GM19023 (cell line): ENCODE measurements at regions not wholly inside any gene's neighbourhood (a gene's known extent, or its start where the extent isn't known, plus 50 kb on each side); places are given as distances from the start of the nearest gene placed in this dataset.
"Not testable (repeated sequence)": the region's sequence is repeated elsewhere in the genome, so short reads cannot be mapped to it uniquely, and the experiment has no call there.

Experiments used
- ATAC-seq: cut with Tn5 transposase; IDR thresholded peaks from one replicate; pipeline ENCODE4 v1.9.1; 2021; ENCODE audit warnings: mild to moderate bottlenecking, moderate library complexity; ENCODE audit not compliant: unreplicated experiment

GRCh38 chr6:9236443-9236842 lies 801.1 kb upstream of the SLC35B3 start:
- ATAC-seq: no peak

GRCh38 chr6:9233686-9234085 lies 798.3 kb upstream of the SLC35B3 start:
- ATAC-seq: no peak

GRCh38 chr6:9233226-9233625 lies 797.9 kb upstream of the SLC35B3 start:
- no peak for ATAC-seq

GRCh38 chr6:9225441-9225871 lies 790.1 kb upstream of the SLC35B3 start:
- ATAC-seq: no peak

GRCh38 chr6:9224539-9224938 lies 789.2 kb upstream of the SLC35B3 start:
- ATAC-seq: no peak

- ATAC-seq: not testable (repeated sequence)
These were observed 778.4 kb upstream of the SLC35B3 start for GRCh38 chr6:9213717-9214116.

GRCh38 chr6:9208966-9209365 lies 773.6 kb upstream of the SLC35B3 start:
- no peak for ATAC-seq

GRCh38 chr6:9205645-9206044 lies 770.3 kb upstream of the SLC35B3 start:
- no peak for ATAC-seq

- no peak for ATAC-seq
These were observed 768.8 kb upstream of the SLC35B3 start for GRCh38 chr6:9204171-9204570.

- ATAC-seq: no peak
These were observed 765.4 kb upstream of the SLC35B3 start for GRCh38 chr6:9200712-9201111.

GRCh38 chr6:9197726-9198125 lies 762.4 kb upstream of the SLC35B3 start:
- no peak for ATAC-seq

- ATAC-seq: no peak
These were observed 760.0 kb upstream of the SLC35B3 start for GRCh38 chr6:9195322-9195721.

- no peak for ATAC-seq
These were observed 757.1 kb upstream of the SLC35B3 start for GRCh38 chr6:9192405-9192909.

- no peak for ATAC-seq
These were observed 750.8 kb upstream of the SLC35B3 start for GRCh38 chr6:9186148-9186547.

GRCh38 chr6:9178071-9178470 lies 742.7 kb upstream of the SLC35B3 start:
- ATAC-seq: no peak

- ATAC-seq: no peak
These were observed 737.9 kb upstream of the SLC35B3 start for GRCh38 chr6:9173229-9173628.

GRCh38 chr6:9172096-9172495 lies 736.8 kb upstream of the SLC35B3 start:
- no peak for ATAC-seq

GRCh38 chr6:9168669-9169068 lies 733.3 kb upstream of the SLC35B3 start:
- no peak for ATAC-seq

- ATAC-seq: no peak
These were observed 726.4 kb upstream of the SLC35B3 start for GRCh38 chr6:9161731-9162130.

GRCh38 chr6:9159051-9159450 lies 723.7 kb upstream of the SLC35B3 start:
- no peak for ATAC-seq

GRCh38 chr6:9155836-9156235 lies 720.5 kb upstream of the SLC35B3 start:
- no peak for ATAC-seq

- ATAC-seq: no peak
These were observed 707.8 kb upstream of the SLC35B3 start for GRCh38 chr6:9143140-9143539.

GRCh38 chr6:9140951-9141460 lies 705.7 kb upstream of the SLC35B3 start:
- no peak for ATAC-seq
